ENCODE measurements at regions not wholly inside any gene's neighbourhood (a gene's known extent, or its start where the extent isn't known, plus 50 kb on each side); places are given as distances from the start of the nearest gene placed in this dataset.

- no peaks in the 10 kb centered on the region for H3K36me3 ChIP-seq
Observed at GRCh38 chr12:107976331-107976730, 152.8 kb upstream of the WSCD2 start.

GRCh38 chr12:107978201-107978600 lies 150.9 kb upstream of the WSCD2 start:
- Histone ChIP-seq H3K27ac (no peak overlapping the region), H3K36me3 (no peaks in the 10 kb centered on the region), H3K27me3 (no peaks in the 10 kb centered on the region), H3K4me3 (ENCODE audit: low read depth in 1 of 2, low read length in 1 of 2) (no peak overlapping the region), H3K9me3 (no peaks in the 10 kb centered on the region), H3K4me1 (ENCODE audit: control insufficient read depth in 1 of 2, insufficient read depth in 1 of 2, low read depth in 1 of 2, low read length in 1 of 2) (no peaks in the 10 kb centered on the region)
- TF ChIP-seq CTCF (IDR thresholded peaks at IDR 0.05): no peak

More at GRCh38 chr12:107976331-107976730, 152.8 kb upstream of the WSCD2 start:
- no peaks in the 10 kb centered on the region for H3K4me1 ChIP-seq (ENCODE audit: control insufficient read depth in 1 of 2, insufficient read depth in 1 of 2, low read depth in 1 of 2, low read length in 1 of 2)
- H3K9me3 ChIP-seq: no peaks in the 10 kb centered on the region
- no peak overlapping the region for H3K27ac ChIP-seq
- H3K27me3 ChIP-seq: no peaks in the 10 kb centered on the region
- H3K4me3 ChIP-seq (ENCODE audit: low read depth in 1 of 2, low read length in 1 of 2): no peak overlapping the region
- TF ChIP-seq CTCF (IDR thresholded peaks at IDR 0.05): no peak

GRCh38 chr12:107978641-107979040 lies 150.4 kb upstream of the WSCD2 start:
- H3K27ac ChIP-seq: no peak overlapping the region
- H3K4me1 ChIP-seq (ENCODE audit: control insufficient read depth in 1 of 2, insufficient read depth in 1 of 2, low read depth in 1 of 2, low read length in 1 of 2): no peaks in the 10 kb centered on the region
- no peaks in the 10 kb centered on the region for H3K27me3 ChIP-seq
- H3K4me3 ChIP-seq (ENCODE audit: low read depth in 1 of 2, low read length in 1 of 2): no peak overlapping the region
- no peaks in the 10 kb centered on the region for H3K9me3 ChIP-seq
- no peak for TF ChIP-seq CTCF (IDR thresholded peaks at IDR 0.05)
- H3K36me3 ChIP-seq: no peaks in the 10 kb centered on the region

- Histone ChIP-seq H3K4me3 (ENCODE audit: low read depth in 1 of 2, low read length in 1 of 2) (no peak overlapping the region), H3K27me3 (no peaks in the 10 kb centered on the region), H3K27ac (no peak overlapping the region), H3K4me1 (ENCODE audit: control insufficient read depth in 1 of 2, insufficient read depth in 1 of 2, low read depth in 1 of 2, low read length in 1 of 2) (no peaks in the 10 kb centered on the region), H3K36me3 (no peaks in the 10 kb centered on the region), H3K9me3 (no peaks in the 10 kb centered on the region)
- no peak for TF ChIP-seq CTCF (IDR thresholded peaks at IDR 0.05)
Observed at GRCh38 chr12:107983756-107984472, 145.2 kb upstream of the WSCD2 start.

DNA sequence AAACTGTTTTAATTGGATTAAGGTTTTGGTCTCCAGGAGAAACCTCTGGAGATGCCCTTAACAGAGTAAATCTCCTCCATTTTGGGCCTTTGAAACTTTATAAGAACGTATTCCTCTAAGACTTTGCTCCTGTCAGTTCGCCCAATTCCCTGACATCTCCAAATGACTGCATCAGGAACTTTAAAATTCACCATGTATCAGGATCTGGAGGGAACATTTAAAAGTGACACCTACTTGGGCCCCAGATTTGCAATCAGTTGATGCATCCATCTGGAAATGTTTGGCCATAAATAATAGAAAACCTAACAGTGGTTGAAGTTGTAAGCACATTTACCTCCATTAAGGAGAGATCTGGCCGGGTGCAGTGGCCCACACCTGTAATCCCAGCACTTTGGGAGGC lies 144.1 kb upstream of the WSCD2 start:
- Histone ChIP-seq H3K4me3 (ENCODE audit: low read depth in 1 of 2, low read length in 1 of 2) (no peak overlapping the region), H3K9me3 (no peaks in the 10 kb centered on the region), H3K27me3 (peaks cover 5% of the 10 kb centered on the region), H3K27ac (no peak overlapping the region), H3K4me1 (ENCODE audit: control insufficient read depth in 1 of 2, insufficient read depth in 1 of 2, low read depth in 1 of 2, low read length in 1 of 2) (no peaks in the 10 kb centered on the region), H3K36me3 (no peaks in the 10 kb centered on the region)
- no peak for TF ChIP-seq CTCF (IDR thresholded peaks at IDR 0.05)
